GM12878 (cell line): ENCODE measurements at regions not wholly inside any gene's neighbourhood (a gene's known extent, or its start where the extent isn't known, plus 50 kb on each side); places are given as distances from the start of the nearest gene placed in this dataset.

ENCODE experiments used
- BACH1 ChIP-seq: fragments of 450-650 bp; IDR thresholded peaks from 2 replicates; pipeline ENCODE4 v1.6.1; 2017; ENCODE audit warnings: mild to moderate bottlenecking, borderline replicate concordance
- CBX3 ChIP-seq: fragments of 200-600 bp; sonication (generic); IDR thresholded peaks from 2 replicates; pipeline ENCODE4 v1.6.1; 2016; ENCODE audit warnings: low read depth, borderline replicate concordance
- E2F4 ChIP-seq: IDR thresholded peaks from 2 replicates; pipeline ENCODE4 v1.6.1; 2012; ENCODE audit warnings: low read depth, low read length, improper control_type of control experiment
- HDAC2 ChIP-seq: fragments of 200-600 bp; sonication (generic); IDR thresholded peaks from 2 replicates; pipeline ENCODE4 v1.6.1; 2017
- IKZF1 ChIP-seq: fragments of 450-650 bp; conservative IDR thresholded peaks from 2 replicates; pipeline ENCODE4 v1.6.1; 2017; ENCODE audit warnings: antibody characterized with exemption, mild to moderate bottlenecking
- MAX ChIP-seq: IDR thresholded peaks from 2 replicates; pipeline ENCODE4 v1.6.1; 2012; ENCODE audit warnings: low read depth, low read length, improper control_type of control experiment
- POU2F2 ChIP-seq: IDR thresholded peaks from 3 replicates; pipeline ENCODE4 v1.6.1; 2011; ENCODE audit warnings: low read depth, mild to moderate bottlenecking, low read length, borderline replicate concordance
- PRDM15 ChIP-seq: fragments of 450-650 bp; formaldehyde crosslinking; IDR thresholded peaks from 2 replicates; pipeline ENCODE4 v1.4.0; 2020; ENCODE audit warnings: mild to moderate bottlenecking, moderate library complexity
- RCOR1 ChIP-seq: conservative IDR thresholded peaks from 2 replicates; pipeline ENCODE4 v1.6.1; 2012; ENCODE audit warnings: low read depth, low read length, improper control_type of control experiment
- RELA ChIP-seq: fragments of 450-650 bp; IDR thresholded peaks from 2 replicates; pipeline ENCODE4 v1.8.0; 2014; ENCODE audit warnings: borderline replicate concordance; ENCODE audit not compliant: partially characterized antibody
- RFX5 ChIP-seq: IDR thresholded peaks from 2 replicates; pipeline ENCODE4 v1.6.1; 2011; ENCODE audit warnings: low read depth, low read length, improper control_type of control experiment
- SKIL ChIP-seq: fragments of 450-650 bp; IDR thresholded peaks from 2 replicates; pipeline ENCODE4 v1.6.1; 2017; ENCODE audit warnings: mild to moderate bottlenecking, low read depth, inconsistent platforms; ENCODE audit not compliant: poor library complexity, severe bottlenecking
- SUPT20H ChIP-seq: IDR thresholded peaks from 2 replicates; pipeline ENCODE4 v1.6.1; 2011; ENCODE audit warnings: low read depth, mild to moderate bottlenecking, low read length, moderate library complexity, borderline replicate concordance; ENCODE audit not compliant: control insufficient read depth
- TBL1XR1 ChIP-seq: IDR thresholded peaks from 2 replicates; pipeline ENCODE4 v1.6.1; 2012; ENCODE audit warnings: low read depth, low read length, improper control_type of control experiment
- WRNIP1 ChIP-seq: IDR thresholded peaks from 2 replicates; pipeline ENCODE4 v1.6.1; 2011; ENCODE audit warnings: low read depth, low read length, improper control_type of control experiment, borderline replicate concordance
- ZBTB11 ChIP-seq: fragments of 450-650 bp; formaldehyde crosslinking; IDR thresholded peaks from 2 replicates; pipeline ENCODE4 v1.5.0; 2022; ENCODE audit warnings: mild to moderate bottlenecking, missing genetic modification characterization
- ZBTB33 ChIP-seq: fragments of 450-650 bp; IDR thresholded peaks from 2 replicates; pipeline ENCODE4 v1.6.1; 2017; ENCODE audit warnings: mild to moderate bottlenecking

- TF ChIP-seq SKIL (no peak), CBX3 (no peak), POU2F2 (no peak), BACH1 (no peak), E2F4 (no peak), ZBTB11 (CRISPR knock-in tag) (no peak), WRNIP1 (no peak), RFX5 (no peak), RELA (no peak), HDAC2 (no peak), SUPT20H (no peak), IKZF1 (peak; percentile 92), ZBTB33 (no peak), RCOR1 (no peak), TBL1XR1 (0 out of 2 replicates have a peak, but pooled peaks have one; percentile 36), PRDM15 (CRISPR knock-in tag) (no peak), MAX (no peak)
Measured at GRCh38 chr20:19947611-19948264, 69.4 kb upstream of the NAA20 start (continued).
